Liver (tissue), 8 donors: ENCODE measurements at regions not wholly inside any gene's neighbourhood (a gene's known extent, or its start where the extent isn't known, plus 50 kb on each side); places are given as distances from the start of the nearest gene placed in this dataset.

ENCODE experiments used
- DNase-seq: peaks from one replicate; pipeline ENCODE4 v3.0.0-alpha.2; 2017; ENCODE audit warnings: low spot score
- H3K27ac ChIP-seq, 2 donors: one replicate each; pipeline ENCODE4 v1.7.0; 2013; ENCODE audit warnings: inconsistent platforms in 2 of 2, low read length in 2 of 2, control low read depth in 1 of 2, low read depth in 1 of 2, mild to moderate bottlenecking in 1 of 2
- H3K27me3 ChIP-seq, 4 donors: one replicate each; pipeline versions ENCODE4 v1.6.1 to v1.7.0; 2013; ENCODE audit warnings: low read length in 3 of 4, inconsistent platforms in 1 of 4, mild to moderate bottlenecking in 1 of 4, moderate library complexity in 1 of 4; ENCODE audit not compliant: control insufficient read depth in 4 of 4, insufficient read depth in 4 of 4
- H3K36me3 ChIP-seq, 4 donors: one replicate each; pipeline versions ENCODE4 v1.6.1 to v1.7.0; 2013; ENCODE audit warnings: low read length in 3 of 4, mild to moderate bottlenecking in 3 of 4, low read depth in 1 of 4, moderate library complexity in 1 of 4; ENCODE audit not compliant: control insufficient read depth in 4 of 4, insufficient read depth in 3 of 4
- H3K4me1 ChIP-seq, 4 donors: one replicate each; pipeline versions ENCODE4 v1.6.1 to v1.7.0; 2013; ENCODE audit warnings: low read length in 3 of 4, mild to moderate bottlenecking in 3 of 4, moderate library complexity in 1 of 4; ENCODE audit not compliant: control insufficient read depth in 4 of 4, insufficient read depth in 4 of 4
- H3K4me3 ChIP-seq, 3 donors: one replicate each; pipeline versions ENCODE4 v1.6.1 to v1.7.0; 2013; ENCODE audit warnings: low read length in 3 of 3, control low read depth in 1 of 3, low read depth in 1 of 3, mild to moderate bottlenecking in 1 of 3
- H3K9ac ChIP-seq, 2 donors: one replicate each; pipeline ENCODE4 v1.7.0; 2013; ENCODE audit warnings: low read length in 2 of 2, mild to moderate bottlenecking in 2 of 2, moderate library complexity in 2 of 2, control low read depth in 1 of 2, low read depth in 1 of 2
- H3K9me3 ChIP-seq, 4 donors: one replicate each; pipeline versions ENCODE4 v1.6.1 to v1.7.0; 2013; ENCODE audit warnings: low read length in 3 of 4; ENCODE audit not compliant: control insufficient read depth in 4 of 4
- EGR1 ChIP-seq, 2 donors: IDR thresholded peaks; 2 replicates each; pipeline ENCODE4 v1.6.1; 2016 to 2018; ENCODE audit warnings: antibody characterized with exemption in 2 of 2, low read depth in 2 of 2
- FOXA1 ChIP-seq: IDR thresholded peaks from 2 replicates; pipeline ENCODE4 v1.6.1; 2016; ENCODE audit warnings: antibody characterized with exemption
- FOXA2 ChIP-seq: IDR thresholded peaks from 2 replicates; pipeline ENCODE4 v1.6.1; 2016; ENCODE audit warnings: antibody characterized with exemption
- GABPA ChIP-seq, 2 donors: IDR thresholded peaks in 1 of 2; conservative IDR thresholded peaks in 1 of 2; 2 replicates each; pipeline ENCODE4 v1.6.1; 2016; ENCODE audit warnings: antibody characterized with exemption in 2 of 2, mild to moderate bottlenecking in 1 of 2, moderate library complexity in 1 of 2
- HNF4A ChIP-seq, 2 donors: conservative IDR thresholded peaks; 2 replicates each; pipeline ENCODE4 v1.6.1; 2016; ENCODE audit warnings: antibody characterized with exemption in 2 of 2, mild to moderate bottlenecking in 2 of 2
- HNF4G ChIP-seq: IDR thresholded peaks from 2 replicates; pipeline ENCODE4 v1.6.1; 2016; ENCODE audit warnings: antibody characterized with exemption
- JUND ChIP-seq, 2 donors: IDR thresholded peaks; 2 replicates each; pipeline ENCODE4 v1.6.1; 2016; ENCODE audit warnings: antibody characterized with exemption in 2 of 2
- MAX ChIP-seq: IDR thresholded peaks from 2 replicates; pipeline ENCODE4 v1.6.1; 2016; ENCODE audit warnings: antibody characterized with exemption
- RAD21 ChIP-seq, 2 donors: IDR thresholded peaks; 2 replicates each; pipeline ENCODE4 v1.6.1; 2016; ENCODE audit warnings: antibody characterized with exemption in 2 of 2, mild to moderate bottlenecking in 2 of 2
- REST ChIP-seq: IDR thresholded peaks from 2 replicates; pipeline ENCODE4 v1.6.1; 2016; ENCODE audit warnings: antibody characterized with exemption, mild to moderate bottlenecking
- SP1 ChIP-seq: IDR thresholded peaks from 2 replicates; pipeline ENCODE4 v1.6.1; 2018; ENCODE audit warnings: antibody characterized with exemption, mild to moderate bottlenecking
- YY1 ChIP-seq: IDR thresholded peaks from 2 replicates; pipeline ENCODE4 v1.6.1; 2016; ENCODE audit warnings: antibody characterized with exemption, mild to moderate bottlenecking
- ZBTB33 ChIP-seq: IDR thresholded peaks from 2 replicates; pipeline ENCODE4 v1.6.1; 2016; ENCODE audit warnings: antibody characterized with exemption
- WGBS: extraction: QIAGEN DNeasy Blood & Tissue Kit; methylation state at CpG from one replicate; pipeline ENCODE4 v1.1.7; 2013; 5-methylcytosine and 5-hydroxymethylcytosine counted together
- TF ChIP-seq, protein P1 (sequence below): fragments of 150-350 bp; IDR thresholded peaks from 2 replicates; pipeline ENCODE4 v1.5.1; 2017; ENCODE audit warnings: improper control_type of control experiment, low read depth, low read length; ENCODE audit not compliant: missing input control
- TF ChIP-seq, protein P2 (sequence below): IDR thresholded peaks from 2 replicates; pipeline ENCODE4 v1.6.1; 2016; ENCODE audit warnings: antibody characterized with exemption
- donor health status: healthy.
- donor health status: healthy.
- donor health status: healthy.
- donor health status: healthy.
- donor health status: healthy.

- Histone ChIP-seq H3K9ac (no peak overlapping the region), H3K36me3 (no peaks in the 10 kb centered on the region), H3K27me3 (peaks cover 0 to under 1% (median 0%) of the 10 kb centered on the region in 4 donors), H3K4me3 (no peak overlapping the region), H3K27ac (no peak overlapping the region), H3K4me1 (no peaks in the 10 kb centered on the region), H3K9me3 (no peaks in the 10 kb centered on the region)
- DNase-seq: no peak
- TF ChIP-seq HNF4G: no peak
- TF ChIP-seq, protein P1, sequence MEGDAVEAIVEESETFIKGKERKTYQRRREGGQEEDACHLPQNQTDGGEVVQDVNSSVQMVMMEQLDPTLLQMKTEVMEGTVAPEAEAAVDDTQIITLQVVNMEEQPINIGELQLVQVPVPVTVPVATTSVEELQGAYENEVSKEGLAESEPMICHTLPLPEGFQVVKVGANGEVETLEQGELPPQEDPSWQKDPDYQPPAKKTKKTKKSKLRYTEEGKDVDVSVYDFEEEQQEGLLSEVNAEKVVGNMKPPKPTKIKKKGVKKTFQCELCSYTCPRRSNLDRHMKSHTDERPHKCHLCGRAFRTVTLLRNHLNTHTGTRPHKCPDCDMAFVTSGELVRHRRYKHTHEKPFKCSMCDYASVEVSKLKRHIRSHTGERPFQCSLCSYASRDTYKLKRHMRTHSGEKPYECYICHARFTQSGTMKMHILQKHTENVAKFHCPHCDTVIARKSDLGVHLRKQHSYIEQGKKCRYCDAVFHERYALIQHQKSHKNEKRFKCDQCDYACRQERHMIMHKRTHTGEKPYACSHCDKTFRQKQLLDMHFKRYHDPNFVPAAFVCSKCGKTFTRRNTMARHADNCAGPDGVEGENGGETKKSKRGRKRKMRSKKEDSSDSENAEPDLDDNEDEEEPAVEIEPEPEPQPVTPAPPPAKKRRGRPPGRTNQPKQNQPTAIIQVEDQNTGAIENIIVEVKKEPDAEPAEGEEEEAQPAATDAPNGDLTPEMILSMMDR: no peak
- no peak for TF ChIP-seq GABPA (IDR thresholded peaks at IDR 0.05 in 1 of 2, conservative IDR thresholded peaks at IDR 0.05 in 1 of 2)
- TF ChIP-seq FOXA2: no peak
- TF ChIP-seq YY1: no peak
- TF ChIP-seq, protein P2, sequence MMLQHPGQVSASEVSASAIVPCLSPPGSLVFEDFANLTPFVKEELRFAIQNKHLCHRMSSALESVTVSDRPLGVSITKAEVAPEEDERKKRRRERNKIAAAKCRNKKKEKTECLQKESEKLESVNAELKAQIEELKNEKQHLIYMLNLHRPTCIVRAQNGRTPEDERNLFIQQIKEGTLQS: no peak
- TF ChIP-seq REST: no peak
- TF ChIP-seq FOXA1: no peak
- no peak for TF ChIP-seq RAD21 (IDR thresholded peaks at IDR 0.05)
- TF ChIP-seq EGR1 (IDR thresholded peaks at IDR 0.05; ENCODE audit: low read depth in 2 of 2): no peak
- TF ChIP-seq HNF4A (conservative IDR thresholded peaks at IDR 0.05): no peak
- no peak for TF ChIP-seq JUND (IDR thresholded peaks at IDR 0.05)
- no peak for TF ChIP-seq ZBTB33
- TF ChIP-seq MAX: no peak
- 82% methylated on average over 1 of the region's 1 CpG for WGBS
Observed at GRCh38 chr4:175263537-175263936, 345.4 kb downstream of the ADAM29 start.

- 53% methylated on average over 2 of the region's 2 CpGs for WGBS
- no peaks in the 10 kb centered on the region for H3K36me3 ChIP-seq
- H3K4me3 ChIP-seq: no peak overlapping the region
- DNase-seq: no peak
- H3K27me3 ChIP-seq: peaks cover 0 to 3% (median 0%) of the 10 kb centered on the region in 4 donors
- no peak overlapping the region for H3K27ac ChIP-seq
- H3K9ac ChIP-seq: no peak overlapping the region
- no peaks in the 10 kb centered on the region for H3K9me3 ChIP-seq
- no peaks in the 10 kb centered on the region for H3K4me1 ChIP-seq
- TF ChIP-seq SP1 (no peak), JUND (IDR thresholded peaks at IDR 0.05) (no peak), FOXA2 (no peak)
Observed at GRCh38 chr4:175271010-175271630, 353.0 kb downstream of the ADAM29 start.
